Activated T-cell treated with anti-CD3 and anti-CD28 coated beads for 24 hours (primary cell): ENCODE measurements at regions not wholly inside any gene's neighbourhood (a gene's known extent, or its start where the extent isn't known, plus 50 kb on each side); places are given as distances from the start of the nearest gene placed in this dataset.

Experiments
- DNase-seq: peaks from one replicate; pipeline ENCODE4 v3.0.0-alpha.2; 2020; ENCODE audit warnings: low read depth

- no peak for DNase-seq
Measured at GRCh38 chr2:220051716-220052115, 424.3 kb downstream of the SLC4A3 start.

- DNase-seq: no peak
Measured at GRCh38 chr2:220053919-220054318, 426.5 kb downstream of the SLC4A3 start.

GRCh38 chr2:220057391-220057790, 430.0 kb downstream of the SLC4A3 start:
- DNase-seq: no peak

- no peak for DNase-seq
Measured at GRCh38 chr2:220057916-220058315, 430.5 kb downstream of the SLC4A3 start.

GRCh38 chr2:220064111-220065030, 436.9 kb downstream of the SLC4A3 start:
- no peak for DNase-seq

GRCh38 chr2:220065581-220065980, 438.2 kb downstream of the SLC4A3 start:
- DNase-seq: no peak

- DNase-seq: no peak
Measured at GRCh38 chr2:220068846-220069245, 441.4 kb downstream of the SLC4A3 start.

GRCh38 chr2:220070349-220070748, 442.9 kb downstream of the SLC4A3 start:
- DNase-seq: no peak

GRCh38 chr2:220071696-220072095, 444.3 kb downstream of the SLC4A3 start:
- no peak for DNase-seq

GRCh38 chr2:220072669-220073220, 445.3 kb downstream of the SLC4A3 start:
- no peak for DNase-seq

GRCh38 chr2:220075835-220076234, 448.4 kb downstream of the SLC4A3 start:
- no peak for DNase-seq

- DNase-seq: no peak
Measured at GRCh38 chr2:220076734-220077133, 449.3 kb downstream of the SLC4A3 start.

GRCh38 chr2:220077488-220077887, 450.1 kb downstream of the SLC4A3 start:
- no peak for DNase-seq

- DNase-seq: no peak
Measured at GRCh38 chr2:220078439-220078838, 451.0 kb downstream of the SLC4A3 start.

GRCh38 chr2:220079595-220079994, 452.2 kb downstream of the SLC4A3 start:
- DNase-seq: no peak

GRCh38 chr2:220081171-220081570, 453.7 kb downstream of the SLC4A3 start:
- no peak for DNase-seq

- DNase-seq: no peak
Measured at GRCh38 chr2:220090050-220090449, 462.6 kb downstream of the SLC4A3 start.

GRCh38 chr2:220096406-220096805, 469.0 kb downstream of the SLC4A3 start:
- DNase-seq: no peak

GRCh38 chr2:220101980-220102379, 474.6 kb downstream of the SLC4A3 start:
- no peak for DNase-seq

GRCh38 chr2:220103596-220103995, 476.2 kb downstream of the SLC4A3 start:
- no peak for DNase-seq

- DNase-seq: no peak
Measured at GRCh38 chr2:220104871-220105351, 477.5 kb downstream of the SLC4A3 start.

- no peak for DNase-seq
Measured at GRCh38 chr2:220106065-220106464, 478.6 kb downstream of the SLC4A3 start.

- no peak for DNase-seq
Measured at GRCh38 chr2:220107380-220107791, 480.0 kb downstream of the SLC4A3 start.
